ENCODE measurements at regions not wholly inside any gene's neighbourhood (a gene's known extent, or its start where the extent isn't known, plus 50 kb on each side); places are given as distances from the start of the nearest gene placed in this dataset.
A peak's percentile ranks its signal among the peaks of the same experiment; 100 is the strongest.

DNA sequence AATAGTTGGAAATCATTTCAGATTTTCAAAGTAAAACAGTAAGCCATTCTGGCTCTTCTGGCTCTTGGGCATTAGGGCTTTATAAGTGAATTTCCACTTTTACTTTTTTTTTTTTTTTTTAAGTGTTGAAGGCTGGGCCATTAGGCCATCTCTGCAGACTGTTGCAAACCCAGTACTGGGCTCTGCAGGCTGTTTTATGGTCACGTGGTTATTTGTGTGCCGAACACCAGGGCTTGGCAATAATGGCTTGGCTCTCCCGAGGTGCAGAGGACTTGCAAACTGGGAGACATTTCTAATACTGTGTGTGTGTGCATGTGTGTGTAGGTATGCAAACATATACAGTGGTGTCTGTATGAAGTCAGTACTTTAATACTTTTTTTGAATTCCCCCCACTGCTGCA lies 194.9 kb upstream of the CDH5 start:
- TF ChIP-seq, protein P1, sequence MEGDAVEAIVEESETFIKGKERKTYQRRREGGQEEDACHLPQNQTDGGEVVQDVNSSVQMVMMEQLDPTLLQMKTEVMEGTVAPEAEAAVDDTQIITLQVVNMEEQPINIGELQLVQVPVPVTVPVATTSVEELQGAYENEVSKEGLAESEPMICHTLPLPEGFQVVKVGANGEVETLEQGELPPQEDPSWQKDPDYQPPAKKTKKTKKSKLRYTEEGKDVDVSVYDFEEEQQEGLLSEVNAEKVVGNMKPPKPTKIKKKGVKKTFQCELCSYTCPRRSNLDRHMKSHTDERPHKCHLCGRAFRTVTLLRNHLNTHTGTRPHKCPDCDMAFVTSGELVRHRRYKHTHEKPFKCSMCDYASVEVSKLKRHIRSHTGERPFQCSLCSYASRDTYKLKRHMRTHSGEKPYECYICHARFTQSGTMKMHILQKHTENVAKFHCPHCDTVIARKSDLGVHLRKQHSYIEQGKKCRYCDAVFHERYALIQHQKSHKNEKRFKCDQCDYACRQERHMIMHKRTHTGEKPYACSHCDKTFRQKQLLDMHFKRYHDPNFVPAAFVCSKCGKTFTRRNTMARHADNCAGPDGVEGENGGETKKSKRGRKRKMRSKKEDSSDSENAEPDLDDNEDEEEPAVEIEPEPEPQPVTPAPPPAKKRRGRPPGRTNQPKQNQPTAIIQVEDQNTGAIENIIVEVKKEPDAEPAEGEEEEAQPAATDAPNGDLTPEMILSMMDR (conservative IDR thresholded peaks at IDR 0.05) = no peak
- H3K9me3 Mint-ChIP-seq = peaks cover 6% of the 10 kb centered on the region
- peaks cover 6% of the 10 kb centered on the region for H3K27me3 Mint-ChIP-seq (ENCODE audit: insufficient read depth)
- Histone ChIP-seq H3K36me3 (ENCODE audit: control insufficient read depth, insufficient read depth, low read length) (no peaks in the 10 kb centered on the region), H3K9me3 (ENCODE audit: control insufficient read depth, low read length) (no peaks in the 10 kb centered on the region), H3K9ac (ENCODE audit: extremely low read depth, low read length, poor library complexity, severe bottlenecking) (no peak overlapping the region), H3K4me1 (ENCODE audit: control insufficient read depth, insufficient read depth, low read length) (no peaks in the 10 kb centered on the region), H3K27ac (ENCODE audit: low read depth, low read length) (no peak overlapping the region), H3K4me3 (ENCODE audit: low read length) (no peak overlapping the region), H3K27me3 (ENCODE audit: control insufficient read depth, insufficient read depth, low read length, poor library complexity, severe bottlenecking) (no peaks in the 10 kb centered on the region)
- 93% methylated on average over 2 to 3 of the region's 3 CpGs for WGBS, 2 experiments (ENCODE audit: insufficient coverage in 1 of 2, insufficient read length in 1 of 2)
- H3K4me3 Mint-ChIP-seq = no peak overlapping the region
- no peaks in the 10 kb centered on the region for H3K36me3 Mint-ChIP-seq (ENCODE audit: low read depth)
- H3K27ac Mint-ChIP-seq = no peak overlapping the region
- peak; percentile 6 for DNase-seq
- H3K4me1 Mint-ChIP-seq = no peaks in the 10 kb centered on the region

GRCh38 chr16:66170989-66171388 lies 195.5 kb upstream of the CDH5 start:
- Mint-ChIP-seq H3K9me3 (peaks cover 6% of the 10 kb centered on the region), H3K36me3 (ENCODE audit: low read depth) (no peaks in the 10 kb centered on the region), H3K4me3 (no peak overlapping the region), H3K4me1 (no peaks in the 10 kb centered on the region), H3K27me3 (ENCODE audit: insufficient read depth) (peaks cover 6% of the 10 kb centered on the region), H3K27ac (no peak overlapping the region)
- peak; percentile 4 for DNase-seq
- Histone ChIP-seq H3K27me3 (ENCODE audit: control insufficient read depth, insufficient read depth, low read length, poor library complexity, severe bottlenecking) (no peaks in the 10 kb centered on the region), H3K27ac (ENCODE audit: low read depth, low read length) (no peak overlapping the region), H3K36me3 (ENCODE audit: control insufficient read depth, insufficient read depth, low read length) (no peaks in the 10 kb centered on the region), H3K4me1 (ENCODE audit: control insufficient read depth, insufficient read depth, low read length) (no peaks in the 10 kb centered on the region), H3K9ac (ENCODE audit: extremely low read depth, low read length, poor library complexity, severe bottlenecking) (no peak overlapping the region), H3K9me3 (ENCODE audit: control insufficient read depth, low read length) (no peaks in the 10 kb centered on the region), H3K4me3 (ENCODE audit: low read length) (no peak overlapping the region)
- WGBS, 2 experiments (ENCODE audit: insufficient coverage in 1 of 2, insufficient read length in 1 of 2) = 77 to 100% methylated on average over 1 to 3 of the region's 3 CpGs
- TF ChIP-seq, protein P1 (conservative IDR thresholded peaks at IDR 0.05) = no peak

- TF ChIP-seq, protein P1 (conservative IDR thresholded peaks at IDR 0.05) = no peak
- no peaks in the 10 kb centered on the region for H3K36me3 ChIP-seq (ENCODE audit: control insufficient read depth, insufficient read depth, low read length)
- peaks cover 6% of the 10 kb centered on the region for H3K9me3 Mint-ChIP-seq
- H3K27me3 Mint-ChIP-seq (ENCODE audit: insufficient read depth) = peaks cover 9% of the 10 kb centered on the region
- H3K27ac Mint-ChIP-seq = no peak overlapping the region
- H3K27me3 ChIP-seq (ENCODE audit: control insufficient read depth, insufficient read depth, low read length, poor library complexity, severe bottlenecking) = no peaks in the 10 kb centered on the region
- no peaks in the 10 kb centered on the region for H3K4me1 ChIP-seq (ENCODE audit: control insufficient read depth, insufficient read depth, low read length)
- no peaks in the 10 kb centered on the region for H3K4me1 Mint-ChIP-seq
- 90% methylated on average over 3 of the region's 3 CpGs; no CpG with 5 or more reads in 1 of the 2 experiments for WGBS, 2 experiments (ENCODE audit: insufficient coverage in 1 of 2, insufficient read length in 1 of 2)
- no peak overlapping the region for H3K27ac ChIP-seq (ENCODE audit: low read depth, low read length)
- DNase-seq = peak; percentile 49
- no peak overlapping the region for H3K9ac ChIP-seq (ENCODE audit: extremely low read depth, low read length, poor library complexity, severe bottlenecking)
- no peak overlapping the region for H3K4me3 ChIP-seq (ENCODE audit: low read length)
- no peaks in the 10 kb centered on the region for H3K9me3 ChIP-seq (ENCODE audit: control insufficient read depth, low read length)
- no peaks in the 10 kb centered on the region for H3K36me3 Mint-ChIP-seq (ENCODE audit: low read depth)
- no peak overlapping the region for H3K4me3 Mint-ChIP-seq
Measured at GRCh38 chr16:66169817-66170216, 196.7 kb upstream of the CDH5 start.

All from endodermal cell (in vitro differentiated cells).